Ovary (tissue), 7 donors: ENCODE measurements at regions not wholly inside any gene's neighbourhood (a gene's known extent, or its start where the extent isn't known, plus 50 kb on each side); places are given as distances from the start of the nearest gene placed in this dataset.
"Not testable (repeated sequence)": the region's sequence is repeated elsewhere in the genome, so short reads cannot be mapped to it uniquely, and the experiment has no call there.

Experiments used
- DNase-seq, 5 donors: peaks; one replicate each; pipeline ENCODE4 v3.0.0-alpha.2; 2019 to 2020
- H3K27ac ChIP-seq, 2 donors: fragments of 200-600 bp; one replicate each; pipeline versions ENCODE4 v1.5.1 to v1.8.0; 2019 to 2022
- H3K27me3 ChIP-seq: fragments of 200-600 bp; one replicate; pipeline ENCODE4 v1.8.0; 2022
- H3K36me3 ChIP-seq: fragments of 200-600 bp; sonication (generic); one replicate; pipeline ENCODE4 v1.5.1; 2019
- H3K4me1 ChIP-seq: one replicate; pipeline ENCODE4 v1.8.1; 2013; ENCODE audit warnings: mild to moderate bottlenecking, moderate library complexity; ENCODE audit not compliant: insufficient read depth
- H3K4me3 ChIP-seq: fragments of 200-600 bp; sonication (generic); one replicate; pipeline ENCODE4 v1.5.1; 2017
- H3K9me3 ChIP-seq, 2 donors: fragments of 200-600 bp in 1 of 2; sonication (generic) in 1 of 2; one replicate each; pipeline versions ENCODE4 v1.5.1 to v1.8.1; 2013 to 2019; ENCODE audit warnings: mild to moderate bottlenecking in 1 of 2, moderate library complexity in 1 of 2
- EP300 ChIP-seq: sonication (generic); formaldehyde crosslinking; IDR thresholded peaks from one replicate; pipeline ENCODE4 v1.6.1; 2017; ENCODE audit warnings: antibody characterized with exemption
- POLR2A ChIP-seq: fragments of 450-650 bp; IDR thresholded peaks from one replicate; pipeline ENCODE4 v1.6.1; 2017; ENCODE audit warnings: antibody characterized with exemption, mild to moderate bottlenecking, moderate library complexity
- WGBS, 3 donors: extraction: QIAGEN DNeasy Blood & Tissue Kit in 1 of 3; methylation state at CpG; one replicate each; pipeline versions ENCODE4 v1.1.5 to v1.1.7; 2013 to 2017; 5-methylcytosine and 5-hydroxymethylcytosine counted together
- intact Hi-C, 4 donors: fragments of 100-400 bp; cut with DNase I; formaldehyde crosslinking; loops; one replicate each; pipeline versions ENCODE4 v1.11.0 to v1.15.1; 2022 to 2023
- TF ChIP-seq, protein P1 (sequence below), 3 donors: fragments of 450-650 bp in 2 of 3; fragments of 200-600 bp in 1 of 3; IDR thresholded peaks; one replicate each; pipeline versions ENCODE4 v1.5.1 to v1.8.0; 2016 to 2022; ENCODE audit warnings: antibody characterized with exemption in 3 of 3, mild to moderate bottlenecking in 1 of 3
- donor health status: DM: no; HTN: no; CAD: no; lungs with moderate emphysema.
- donor health status: DM: no; HTN: no; CAD: no.
- donor health status: Bipolar disorder and iron deficiency.
- donor health status: DM: no; HTN: no; CAD: no.
- donor health status: DM: yes; HTN: yes; CAD: no.

GRCh38 chr1:173314656-173315055 lies 107.5 kb upstream of the TNFSF4 start:
- H3K4me3 ChIP-seq: no peak overlapping the region
- no peak for DNase-seq
- H3K4me1 ChIP-seq: peaks cover 2% of the 10 kb centered on the region
- no peaks in the 10 kb centered on the region for H3K27me3 ChIP-seq
- no peak overlapping the region for H3K27ac ChIP-seq
- H3K9me3 ChIP-seq: peaks cover 0 to 3% of the 10 kb centered on the region in 2 donors
- intact Hi-C loops: no loop called here
- TF ChIP-seq, protein P1, sequence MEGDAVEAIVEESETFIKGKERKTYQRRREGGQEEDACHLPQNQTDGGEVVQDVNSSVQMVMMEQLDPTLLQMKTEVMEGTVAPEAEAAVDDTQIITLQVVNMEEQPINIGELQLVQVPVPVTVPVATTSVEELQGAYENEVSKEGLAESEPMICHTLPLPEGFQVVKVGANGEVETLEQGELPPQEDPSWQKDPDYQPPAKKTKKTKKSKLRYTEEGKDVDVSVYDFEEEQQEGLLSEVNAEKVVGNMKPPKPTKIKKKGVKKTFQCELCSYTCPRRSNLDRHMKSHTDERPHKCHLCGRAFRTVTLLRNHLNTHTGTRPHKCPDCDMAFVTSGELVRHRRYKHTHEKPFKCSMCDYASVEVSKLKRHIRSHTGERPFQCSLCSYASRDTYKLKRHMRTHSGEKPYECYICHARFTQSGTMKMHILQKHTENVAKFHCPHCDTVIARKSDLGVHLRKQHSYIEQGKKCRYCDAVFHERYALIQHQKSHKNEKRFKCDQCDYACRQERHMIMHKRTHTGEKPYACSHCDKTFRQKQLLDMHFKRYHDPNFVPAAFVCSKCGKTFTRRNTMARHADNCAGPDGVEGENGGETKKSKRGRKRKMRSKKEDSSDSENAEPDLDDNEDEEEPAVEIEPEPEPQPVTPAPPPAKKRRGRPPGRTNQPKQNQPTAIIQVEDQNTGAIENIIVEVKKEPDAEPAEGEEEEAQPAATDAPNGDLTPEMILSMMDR (IDR thresholded peaks at IDR 0.05): no peak
- TF ChIP-seq POLR2A (no peak), EP300 (no peak)
- H3K36me3 ChIP-seq: no peaks in the 10 kb centered on the region
- WGBS, 3 donors: 92 to 100% (median 94%) methylated on average over 1 of the region's 1 CpG

DNA sequence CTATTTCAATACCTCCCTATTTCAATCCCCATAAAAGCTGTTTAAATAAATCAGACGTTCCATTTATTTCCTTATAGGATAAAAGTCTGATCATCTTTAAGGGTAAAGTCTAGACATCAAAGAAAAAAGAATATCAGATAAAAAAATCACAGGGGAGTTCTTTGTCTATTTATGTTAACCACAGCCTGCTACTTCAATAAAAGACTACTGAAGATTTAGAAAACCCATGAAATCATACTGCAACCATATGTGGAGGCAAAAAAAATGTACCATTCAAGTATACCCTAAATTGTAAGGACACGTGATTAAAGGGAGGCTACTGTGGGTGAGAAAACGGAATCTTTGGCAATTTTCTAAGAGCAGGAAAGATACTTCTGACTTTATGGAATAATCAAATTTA lies 108.2 kb upstream of the TNFSF4 start:
- no peak overlapping the region for H3K27ac ChIP-seq
- intact Hi-C loops: no loop called here
- WGBS, 3 donors: 78 to 80% (median 78%) methylated on average over 3 of the region's 3 CpGs

DNA sequence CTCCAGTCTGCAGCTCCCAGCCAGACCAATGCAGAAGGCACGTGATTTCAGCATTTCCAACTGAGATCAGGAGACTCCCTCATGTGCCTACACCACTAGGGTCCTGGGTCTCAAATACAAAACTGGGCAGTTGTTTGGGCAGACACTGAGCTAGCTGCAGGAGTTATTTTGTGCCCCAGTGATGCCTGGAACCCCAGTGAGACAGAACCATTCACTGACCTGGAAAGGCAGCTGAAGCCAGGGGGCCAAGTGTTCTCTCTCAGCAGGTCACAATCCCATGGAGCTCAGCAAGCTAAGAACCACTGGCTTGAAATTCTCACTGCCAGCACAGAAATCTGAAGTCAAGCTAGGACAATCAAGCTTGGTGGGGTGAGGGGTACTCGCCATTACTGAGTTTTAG lies 111.7 kb upstream of the TNFSF4 start:
- peaks cover 2% of the 10 kb centered on the region for H3K4me1 ChIP-seq
- WGBS, 3 donors: 89 to 100% (median 98%) methylated on average over 2 of the region's 2 CpGs
- H3K36me3 ChIP-seq: no peaks in the 10 kb centered on the region
- H3K9me3 ChIP-seq: peaks cover 0 to 3% of the 10 kb centered on the region in 2 donors
- H3K27me3 ChIP-seq: no peaks in the 10 kb centered on the region
- intact Hi-C loops: no loop called here
- no peak overlapping the region for H3K27ac ChIP-seq
- DNase-seq: no peak
- H3K4me3 ChIP-seq: no peak overlapping the region
- no peak for TF ChIP-seq POLR2A
- TF ChIP-seq, protein P1 (IDR thresholded peaks at IDR 0.05): no peak
- no peak for TF ChIP-seq EP300

More for the DNA sequence above, 108.2 kb upstream of the TNFSF4 start:
- H3K9me3 ChIP-seq: peaks cover 0 to 3% of the 10 kb centered on the region in 2 donors
- H3K4me3 ChIP-seq: no peak overlapping the region
- H3K4me1 ChIP-seq: peaks cover 2% of the 10 kb centered on the region
- no peaks in the 10 kb centered on the region for H3K36me3 ChIP-seq
- no peak for TF ChIP-seq EP300
- no peak for TF ChIP-seq POLR2A
- TF ChIP-seq, protein P1 (IDR thresholded peaks at IDR 0.05): no peak
- no peak for DNase-seq
- no peaks in the 10 kb centered on the region for H3K27me3 ChIP-seq

DNA sequence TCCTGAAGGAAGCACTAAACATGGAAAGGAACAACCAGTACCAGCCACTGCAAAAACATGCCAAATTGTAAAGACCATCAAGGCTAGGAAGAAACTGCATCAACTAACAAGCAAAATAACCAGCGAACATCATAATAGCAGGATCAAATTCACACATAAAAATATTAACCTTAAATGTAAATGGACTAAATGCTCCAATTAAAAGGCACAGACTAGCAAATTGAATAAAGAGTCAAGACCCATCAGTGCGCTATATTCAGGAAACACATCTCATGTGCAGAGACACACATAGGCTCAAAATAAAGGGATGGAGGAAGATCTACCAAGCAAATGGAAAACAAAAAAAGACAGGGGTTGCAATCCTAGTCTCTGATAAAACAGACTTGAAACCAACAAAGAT lies 117.2 kb upstream of the TNFSF4 start:
- H3K36me3 ChIP-seq, H3K27me3 ChIP-seq, intact Hi-C loops, H3K4me1 ChIP-seq, DNase-seq, H3K27ac ChIP-seq, H3K4me3 ChIP-seq, H3K9me3 ChIP-seq: not testable (repeated sequence)
- 94 to 98% (median 98%) methylated on average over 2 of the region's 2 CpGs for WGBS, 3 donors

DNA sequence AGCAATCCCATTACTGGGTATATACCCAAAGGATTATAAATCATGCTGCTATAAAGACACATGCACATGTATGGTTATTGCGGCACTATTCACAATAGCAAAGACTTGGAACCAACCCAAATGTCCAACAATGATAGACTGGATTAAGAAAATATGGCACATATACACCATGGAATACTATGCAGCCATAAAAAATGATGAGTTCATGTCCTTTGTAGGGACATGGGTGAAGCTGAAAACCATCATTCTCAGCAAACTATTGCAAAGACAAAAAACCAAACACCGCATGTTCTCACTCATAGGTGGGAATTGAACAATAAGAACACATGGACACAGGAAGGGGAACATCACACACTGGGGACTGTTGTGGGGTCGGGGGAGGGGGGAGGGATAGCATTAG lies 120.9 kb upstream of the TNFSF4 start:
- H3K9me3 ChIP-seq, H3K4me1 ChIP-seq, intact Hi-C loops, H3K27me3 ChIP-seq, H3K4me3 ChIP-seq, H3K27ac ChIP-seq, H3K36me3 ChIP-seq, DNase-seq: not testable (repeated sequence)
- 90 to 96% (median 90%) methylated on average over 3 of the region's 3 CpGs for WGBS, 3 donors

DNA sequence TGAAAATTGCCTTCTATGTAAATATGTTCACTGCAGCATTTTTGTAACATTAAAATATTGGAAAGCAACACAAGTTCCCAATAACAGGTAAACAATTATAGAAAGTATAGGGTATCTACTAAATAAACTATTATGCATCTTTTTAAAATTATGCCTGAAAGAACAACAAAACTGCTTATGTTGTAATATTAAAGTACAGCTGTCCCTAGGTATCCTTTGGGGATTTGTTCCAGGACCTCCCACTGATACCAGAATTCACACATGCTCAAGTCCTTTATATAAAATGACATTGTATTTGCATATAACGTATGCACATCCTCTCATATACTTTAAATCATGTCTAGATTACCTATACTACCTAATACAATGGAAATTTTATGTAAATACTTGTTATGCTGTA lies 121.8 kb upstream of the TNFSF4 start:
- intact Hi-C loops: no loop called here
- Histone ChIP-seq H3K4me1 (no peaks in the 10 kb centered on the region), H3K4me3 (no peak overlapping the region), H3K27ac (no peak overlapping the region), H3K9me3 (no peaks in the 10 kb centered on the region), H3K36me3 (no peaks in the 10 kb centered on the region), H3K27me3 (no peaks in the 10 kb centered on the region)
- 88 to 94% (median 89%) methylated on average over 1 of the region's 1 CpG for WGBS, 3 donors
- TF ChIP-seq, protein P1 (IDR thresholded peaks at IDR 0.05): no peak
- TF ChIP-seq EP300: no peak
- no peak for TF ChIP-seq POLR2A
- no peak for DNase-seq
